ENCODE measurements at regions not wholly inside any gene's neighbourhood (a gene's known extent, or its start where the extent isn't known, plus 50 kb on each side); places are given as distances from the start of the nearest gene placed in this dataset.

DNA sequence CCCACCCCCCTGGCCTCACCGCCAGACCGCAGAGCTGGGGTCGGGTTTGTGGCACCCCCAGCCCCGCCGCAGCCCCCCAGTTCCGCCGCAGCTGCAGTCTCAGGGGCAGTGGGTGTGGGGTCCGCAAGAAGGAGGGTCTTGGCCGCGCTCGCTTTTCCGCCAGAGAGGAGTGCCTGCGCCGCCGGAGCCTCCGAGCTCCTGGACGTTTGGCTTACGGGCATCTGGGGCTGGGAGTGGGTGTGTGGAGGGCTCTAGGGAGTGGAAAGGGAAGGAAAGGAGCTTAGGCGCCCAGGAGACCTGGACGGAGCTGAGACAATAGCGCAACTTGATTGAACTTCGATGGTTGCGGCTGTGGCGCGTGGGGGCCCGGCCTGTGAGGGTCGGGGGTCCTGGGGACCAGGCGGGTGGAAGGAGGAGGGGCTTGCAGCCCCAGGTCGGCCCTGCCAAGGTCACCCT, 88.8 kb upstream of the IPO9 start:
- H2AFZ ChIP-seq (ENCODE audit: low read depth, low read length, poor library complexity, severe bottlenecking): no peak overlapping the region
- CTCF ChIA-PET: interaction anchor here (1.0 to 1.7 kb wide), 4 partner anchors 26 to 55 kb away, joined by 3 to 9 read pairs (median 6); no protein-coding TSS in a partner anchor
- no peaks in the 10 kb centered on the region for H4K20me1 ChIP-seq (ENCODE audit: insufficient read depth)
- DNase-seq (ENCODE audit: low read depth, low spot score): no peak
- intact Hi-C loops (cut with micrococcal nuclease): no loop called here
- peaks cover 19 to 48% of the 10 kb centered on the region in 2 experiments; a peak in 3 of 4 replicates for H3K4me1 ChIP-seq (ENCODE audit: control insufficient read depth in 1 of 2, insufficient read depth in 2 of 2, low read length in 2 of 2)
- TF ChIP-seq TCF7L2 (IDR thresholded peaks at IDR 0.05; ENCODE audit: borderline replicate concordance, extremely low read depth, insufficient read depth, insufficient read length) (no peak), CBX3 (IDR thresholded peaks at IDR 0.05; ENCODE audit: low read depth) (no peak), ELF1 (IDR thresholded peaks at IDR 0.05; ENCODE audit: borderline replicate concordance, low read depth) (no peak), YY1 (IDR thresholded peaks at IDR 0.05; ENCODE audit: extremely low read depth, insufficient replicate concordance, low read depth, low read length) (no peak), RAD21 (IDR thresholded peaks at IDR 0.05; ENCODE audit: low read depth) (no peak), SP1 (IDR thresholded peaks at IDR 0.05; ENCODE audit: low read depth) (no peak)
- TF ChIP-seq, protein P1, sequence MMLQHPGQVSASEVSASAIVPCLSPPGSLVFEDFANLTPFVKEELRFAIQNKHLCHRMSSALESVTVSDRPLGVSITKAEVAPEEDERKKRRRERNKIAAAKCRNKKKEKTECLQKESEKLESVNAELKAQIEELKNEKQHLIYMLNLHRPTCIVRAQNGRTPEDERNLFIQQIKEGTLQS (IDR thresholded peaks at IDR 0.05): no peak
- no TSS peak for BruUV-seq (replicated peaks)
- no peaks in the 10 kb centered on the region for H3K9me2 ChIP-seq (ENCODE audit: insufficient read depth)
- H3K27ac ChIP-seq (ENCODE audit: low read depth, low read length): peak overlapping the region; percentile 55
- POLR2A ChIA-PET: interaction anchor here (1.0 to 1.7 kb wide), 3 partner anchors 20 to 53 kb away, joined by 3 to 9 read pairs (median 3); no protein-coding TSS in a partner anchor
- peak; percentile 46 for ATAC-seq
- peak overlapping the region; percentile 77 for H3K9ac ChIP-seq (ENCODE audit: low read length)
- RAD21 ChIA-PET (ENCODE audit: low non-redundant PET in 1 of 2, low total read pairs in 2 of 2, uncharacterized antibody in 2 of 2, unreplicated experiment in 2 of 2): interaction anchor here in 1 of 2 experiments (1.0 to 1.7 kb wide), 2 partner anchors 25 to 29 kb away, joined by 3 to 4 read pairs; no protein-coding TSS in a partner anchor
- H3K36me3 ChIP-seq (ENCODE audit: control insufficient read depth in 1 of 2, insufficient read depth in 2 of 2, low read length in 2 of 2): no peaks in the 10 kb centered on the region
- H3K79me2 ChIP-seq (ENCODE audit: insufficient read depth, low read length): no peaks in the 10 kb centered on the region; the same call in 1 of the 2 replicates
- H3K4me3 ChIP-seq (replicated peaks in 1 of 2; ENCODE audit: low read depth in 1 of 2, low read length in 2 of 2): peak overlapping the region; percentile 85 to 89
- no peaks in the 10 kb centered on the region for H3K27me3 ChIP-seq (ENCODE audit: insufficient read depth, low read length)
- peak overlapping the region; percentile 93 for H3K4me2 ChIP-seq (ENCODE audit: low read length)
- H3K9me3 ChIP-seq (ENCODE audit: control insufficient read depth in 1 of 2, insufficient read depth in 1 of 2, low read depth in 1 of 2, low read length in 2 of 2): no peaks in the 10 kb centered on the region

- Histone ChIP-seq H3K79me2 (ENCODE audit: insufficient read depth, low read length) (no peaks in the 10 kb centered on the region; the same call in 1 of the 2 replicates), H2AFZ (ENCODE audit: low read depth, low read length, poor library complexity, severe bottlenecking) (no peak overlapping the region), H3K9ac (ENCODE audit: low read length) (peak overlapping the region; percentile 77), H3K9me2 (ENCODE audit: insufficient read depth) (no peaks in the 10 kb centered on the region), H3K36me3 (ENCODE audit: control insufficient read depth in 1 of 2, insufficient read depth in 2 of 2, low read length in 2 of 2) (no peaks in the 10 kb centered on the region), H3K9me3 (ENCODE audit: control insufficient read depth in 1 of 2, insufficient read depth in 1 of 2, low read depth in 1 of 2, low read length in 2 of 2) (no peaks in the 10 kb centered on the region), H3K4me3 (replicated peaks in 1 of 2; ENCODE audit: low read depth in 1 of 2, low read length in 2 of 2) (peak overlapping the region; percentile 85 to 89), H3K4me2 (ENCODE audit: low read length) (peak overlapping the region; percentile 93), H3K27me3 (ENCODE audit: insufficient read depth, low read length) (no peaks in the 10 kb centered on the region), H3K4me1 (ENCODE audit: control insufficient read depth in 1 of 2, insufficient read depth in 2 of 2, low read length in 2 of 2) (peaks cover 19 to 48% of the 10 kb centered on the region in 2 experiments; a peak in 3 of 4 replicates), H3K27ac (ENCODE audit: low read depth, low read length) (peak overlapping the region; percentile 55), H4K20me1 (ENCODE audit: insufficient read depth) (no peaks in the 10 kb centered on the region)
- TF ChIP-seq TCF7L2 (IDR thresholded peaks at IDR 0.05; ENCODE audit: borderline replicate concordance, extremely low read depth, insufficient read depth, insufficient read length) (no peak), ZNF274 (IDR thresholded peaks at IDR 0.05; ENCODE audit: low read depth, low read length) (no peak), ZFX (IDR thresholded peaks at IDR 0.05) (no peak), EZH2phosphoT487 (IDR thresholded peaks at IDR 0.05; ENCODE audit: borderline replicate concordance) (no peak), ELF1 (IDR thresholded peaks at IDR 0.05; ENCODE audit: borderline replicate concordance, low read depth) (no peak), CBX3 (IDR thresholded peaks at IDR 0.05; ENCODE audit: low read depth) (no peak)
- RAD21 ChIA-PET (ENCODE audit: low non-redundant PET in 1 of 2, low total read pairs in 2 of 2, uncharacterized antibody in 2 of 2, unreplicated experiment in 2 of 2): interaction anchor here in 1 of 2 experiments (1.0 to 1.7 kb wide), 2 partner anchors 26 to 29 kb away, joined by 3 to 4 read pairs; no protein-coding TSS in a partner anchor
- peak; percentile 46 for ATAC-seq
- POLR2A ChIA-PET: interaction anchor here (1.6 to 1.7 kb wide), 2 partner anchors 19 to 27 kb away, joined by 3 to 9 read pairs; no protein-coding TSS in a partner anchor
- no peak for DNase-seq (ENCODE audit: low read depth, low spot score)
- intact Hi-C loops (cut with micrococcal nuclease): no loop called here
- CTCF ChIA-PET: interaction anchor here (1.1 to 1.7 kb wide), 3 partner anchors 27 to 53 kb away, joined by 4 to 9 read pairs (median 8); no protein-coding TSS in a partner anchor
- BruUV-seq (replicated peaks): no TSS peak
These were observed 88.3 kb upstream of the IPO9 start for GRCh38 chr1:201740670-201741111.
